NCI-H345 treated with DMSO at 0.1 percent for 48 hours (cell line): ENCODE measurements at regions not wholly inside any gene's neighbourhood (a gene's known extent, or its start where the extent isn't known, plus 50 kb on each side); places are given as distances from the start of the nearest gene placed in this dataset.
A peak's percentile ranks its signal among the peaks of the same experiment; 100 is the strongest.

Experiments used
- DNase-seq: peaks from one replicate; lab custom pipeline; 2025; ENCODE audit not compliant: unreplicated experiment; lab: John Stamatoyannopoulos, UW

GRCh38 chr4:187544461-187545053 lies 451.0 kb upstream of the ZFP42 start:
- DNase-seq: no peak

DNA sequence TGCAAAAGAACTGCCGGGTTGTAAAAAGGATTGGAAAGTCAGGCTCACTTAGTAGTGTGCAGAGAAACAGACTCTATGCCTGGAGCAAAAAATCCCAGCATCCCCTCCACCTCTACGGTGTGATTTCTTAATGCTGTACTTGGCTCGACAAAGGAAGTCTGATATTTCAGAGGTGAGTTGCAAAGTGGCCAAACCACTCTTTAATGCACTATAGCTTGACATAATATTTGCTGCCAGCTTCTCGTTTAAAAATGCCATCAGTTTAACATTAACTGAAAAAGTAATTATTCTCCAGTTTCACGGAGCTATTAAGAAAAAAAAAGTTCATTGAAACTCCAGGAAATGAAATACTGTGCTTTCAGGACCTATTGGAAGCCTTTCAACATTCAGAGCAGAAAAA lies 448.3 kb upstream of the ZFP42 start:
- DNase-seq: no peak

GRCh38 chr4:187550256-187550950 lies 445.2 kb upstream of the ZFP42 start:
- no peak for DNase-seq

DNA sequence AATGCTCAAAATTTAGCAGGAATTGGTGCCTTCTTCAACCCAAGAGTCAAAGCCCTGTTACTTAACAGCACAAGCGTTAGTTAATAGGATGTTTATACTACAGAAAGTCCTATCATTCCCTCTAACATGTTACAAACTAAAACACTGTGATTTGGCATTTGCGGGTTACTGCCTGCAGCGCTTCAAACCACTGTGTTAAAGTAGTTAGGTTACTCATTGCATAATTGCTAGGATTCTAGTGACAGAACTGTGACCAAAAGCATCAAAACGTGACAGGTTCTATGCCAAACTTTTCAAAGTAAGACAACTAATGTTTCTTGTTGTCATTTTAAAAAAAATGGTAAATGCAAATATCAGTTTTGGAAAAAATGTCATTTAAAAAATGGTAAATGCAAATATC lies 442.8 kb upstream of the ZFP42 start:
- DNase-seq: no peak

GRCh38 chr4:187555174-187555573 lies 440.4 kb upstream of the ZFP42 start:
- DNase-seq: no peak

GRCh38 chr4:187558391-187558790 lies 437.2 kb upstream of the ZFP42 start:
- DNase-seq: no peak

DNA sequence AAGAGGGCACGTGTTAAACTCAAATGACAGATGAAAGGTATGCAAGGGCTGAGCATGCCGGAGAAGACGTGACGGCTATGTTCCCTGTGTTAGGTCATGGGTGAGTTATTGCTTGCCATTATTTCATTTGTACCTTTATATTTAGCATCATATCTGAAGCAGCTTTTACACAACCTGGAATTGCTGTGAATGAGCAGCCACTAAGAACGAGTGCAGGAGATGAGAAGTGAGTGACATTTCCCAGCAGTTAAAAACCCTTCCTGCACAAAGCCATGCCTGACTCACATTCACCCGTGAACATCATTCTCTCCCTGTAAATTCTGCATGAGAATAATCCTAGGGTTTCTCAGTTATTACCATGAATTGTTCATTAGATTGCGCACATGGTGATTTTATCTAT lies 433.2 kb upstream of the ZFP42 start:
- no peak for DNase-seq

DNA sequence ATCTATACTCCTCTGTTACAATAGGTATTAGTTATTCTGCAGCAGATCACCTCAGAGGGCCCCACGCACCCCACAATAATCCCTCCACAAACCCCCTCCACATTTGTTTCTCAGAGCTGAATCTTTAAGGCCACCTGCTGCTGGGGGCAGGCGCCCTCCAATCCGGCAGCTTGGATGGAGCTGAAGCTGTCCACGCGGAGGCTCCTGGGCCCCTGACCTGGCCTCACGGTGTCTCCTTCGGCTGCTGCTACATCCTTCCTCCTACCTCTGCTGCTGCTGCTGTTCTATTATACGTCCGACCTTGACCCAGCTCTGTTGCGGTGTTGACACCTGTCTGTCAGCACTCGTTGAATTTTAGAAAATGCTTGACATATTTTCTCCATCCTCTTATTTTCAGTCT lies 430.2 kb upstream of the ZFP42 start:
- no peak for DNase-seq

- no peak for DNase-seq
Observed at GRCh38 chr4:187569871-187570270, 425.7 kb upstream of the ZFP42 start.

- no peak for DNase-seq
Observed at GRCh38 chr4:187575706-187576105, 419.9 kb upstream of the ZFP42 start.

GRCh38 chr4:187576751-187577150 lies 418.8 kb upstream of the ZFP42 start:
- no peak for DNase-seq

DNA sequence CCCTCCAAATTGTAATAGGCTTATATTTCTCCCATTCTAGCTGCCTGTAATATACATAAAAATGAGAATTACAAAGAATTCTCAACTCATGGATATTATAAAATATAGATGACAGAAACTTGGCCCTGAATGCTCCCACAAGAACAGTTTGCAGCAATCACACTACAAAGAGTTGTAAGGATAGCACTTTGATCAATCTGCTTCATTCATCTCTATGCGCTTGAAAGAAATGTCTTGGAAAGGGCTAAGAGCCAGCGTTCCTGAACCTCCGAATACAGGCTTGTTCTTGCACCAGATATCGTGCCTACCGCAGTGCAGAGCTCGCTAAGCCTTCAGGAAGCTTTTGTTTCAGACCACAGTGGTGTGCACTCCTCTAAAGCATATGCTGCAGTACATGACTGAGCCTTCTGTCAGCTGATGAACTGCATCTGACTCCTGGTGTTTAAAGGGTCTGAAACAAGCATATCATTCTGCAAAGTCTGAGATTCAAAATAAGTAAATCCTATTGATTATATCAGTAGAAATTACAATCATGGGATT lies 417.6 kb upstream of the ZFP42 start:
- DNase-seq: no peak

- DNase-seq: no peak
Observed at GRCh38 chr4:187586892-187587291, 408.7 kb upstream of the ZFP42 start.

- DNase-seq: no peak
Observed at GRCh38 chr4:187598196-187598595, 397.4 kb upstream of the ZFP42 start.

- DNase-seq: no peak
Observed at GRCh38 chr4:187602339-187603092, 393.1 kb upstream of the ZFP42 start.

DNA sequence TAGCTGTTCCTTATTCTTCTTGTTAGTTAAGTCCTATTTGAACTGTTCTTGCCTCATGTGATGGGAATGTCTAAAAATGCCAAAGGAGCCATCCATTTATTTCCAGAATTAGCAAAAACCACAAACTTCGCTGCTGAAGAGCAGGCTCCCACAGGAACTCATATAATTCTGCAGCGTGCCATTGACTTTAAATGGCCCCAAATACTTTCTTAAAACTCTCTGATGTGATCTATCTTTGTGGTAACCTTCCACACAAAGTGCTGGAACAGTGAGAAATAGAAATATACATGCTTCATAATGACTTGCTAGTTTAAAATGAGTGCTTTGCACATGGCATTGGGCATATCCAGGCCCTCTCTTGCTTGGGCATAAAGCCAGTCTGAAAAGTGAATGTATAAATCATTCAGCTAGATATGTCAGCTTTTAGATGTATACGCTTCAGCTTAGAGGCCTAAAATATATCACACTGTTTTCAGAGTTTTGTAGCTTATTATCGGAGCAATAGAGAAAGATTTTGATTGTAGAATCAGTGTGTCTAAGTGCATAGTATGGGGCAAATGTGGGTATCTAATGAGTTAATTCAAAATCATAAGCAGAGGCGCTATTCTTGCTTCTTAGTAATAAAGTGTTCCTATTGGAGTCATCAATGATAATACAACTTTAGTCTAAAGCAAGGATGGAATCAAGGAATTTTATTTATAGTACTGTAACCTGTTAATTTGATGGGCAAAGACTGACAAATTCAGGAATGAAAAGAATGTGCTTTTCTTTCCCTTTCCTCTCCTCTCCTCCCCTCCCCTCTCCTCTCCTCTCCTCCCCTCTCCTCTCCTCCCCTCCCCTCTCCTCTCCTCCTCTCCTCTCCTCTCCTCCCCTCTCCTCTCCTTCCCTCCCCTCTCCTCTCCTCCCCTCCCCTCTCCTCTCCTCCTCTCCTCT lies 392.2 kb upstream of the ZFP42 start:
- DNase-seq: no peak

DNA sequence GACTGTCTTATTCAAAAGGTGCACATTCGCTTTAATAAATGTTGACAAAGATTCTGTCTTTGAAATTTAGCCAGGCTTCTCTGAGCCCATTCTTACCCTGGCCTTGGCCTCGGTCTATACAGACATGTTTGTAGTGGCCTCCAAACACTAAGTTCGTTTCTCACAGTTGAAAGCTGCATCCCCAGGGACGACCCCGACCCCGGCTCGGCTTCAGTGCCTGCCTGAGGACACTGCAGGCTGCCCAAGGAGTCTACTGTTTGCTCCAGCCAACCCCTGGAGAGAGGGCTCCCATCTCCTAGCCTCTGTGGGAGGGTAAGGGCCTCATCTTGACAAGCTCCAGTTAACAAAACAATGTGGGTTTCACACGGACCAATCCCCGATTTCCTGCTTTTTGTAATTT lies 390.6 kb upstream of the ZFP42 start:
- DNase-seq: no peak

- peak; percentile 62 for DNase-seq
Observed at GRCh38 chr4:187606581-187606980, 389.0 kb upstream of the ZFP42 start.

DNA sequence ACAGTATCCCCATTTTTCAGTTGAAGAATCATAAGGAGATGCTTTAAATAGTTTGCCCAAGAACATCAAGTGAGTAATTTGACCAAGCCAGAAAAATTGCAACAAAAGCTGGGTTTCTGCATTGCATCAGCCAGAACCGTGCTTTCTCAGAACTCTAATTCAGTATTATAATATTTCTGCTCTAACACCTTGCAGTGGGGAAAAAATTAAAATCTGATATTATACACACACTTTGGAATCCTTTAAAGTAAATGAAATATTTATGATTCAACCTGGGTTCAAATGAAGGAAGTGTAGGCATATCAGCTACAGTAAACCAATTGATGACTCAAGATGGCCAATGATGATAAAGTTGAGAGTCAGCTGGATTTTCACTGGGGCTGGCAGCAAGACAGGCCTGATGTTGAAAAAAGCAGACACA lies 387.6 kb upstream of the ZFP42 start:
- DNase-seq: no peak

- DNase-seq: no peak
Observed at GRCh38 chr4:187612301-187612700, 383.3 kb upstream of the ZFP42 start.
